ENCODE measurements at regions not wholly inside any gene's neighbourhood (a gene's known extent, or its start where the extent isn't known, plus 50 kb on each side); places are given as distances from the start of the nearest gene placed in this dataset.

GRCh38 chr3:25043749-25044148 lies 384.3 kb upstream of the RARB start:
- DNase-seq (ENCODE audit: low read depth) = no peak
- TF ChIP-seq CTCF (IDR thresholded peaks at IDR 0.05; ENCODE audit: insufficient read depth, low read depth, low read length) = no peak
- no peak overlapping the region for H3K4me3 ChIP-seq (ENCODE audit: low read depth, low read length)

GRCh38 chr3:25044762-25045710 lies 383.0 kb upstream of the RARB start:
- no peak overlapping the region for H3K4me3 ChIP-seq (ENCODE audit: low read depth, low read length)
- DNase-seq (ENCODE audit: low read depth) = peak; percentile 32
- TF ChIP-seq CTCF (IDR thresholded peaks at IDR 0.05; ENCODE audit: insufficient read depth, low read depth, low read length) = no peak

- no peak for DNase-seq (ENCODE audit: low read depth)
- TF ChIP-seq CTCF (IDR thresholded peaks at IDR 0.05; ENCODE audit: insufficient read depth, low read depth, low read length) = no peak
- no peak overlapping the region for H3K4me3 ChIP-seq (ENCODE audit: low read depth, low read length)
Observed at GRCh38 chr3:25046911-25047771, 380.9 kb upstream of the RARB start.

- TF ChIP-seq CTCF (IDR thresholded peaks at IDR 0.05; ENCODE audit: insufficient read depth, low read depth, low read length) = no peak
- DNase-seq (ENCODE audit: low read depth) = no peak
- no peak overlapping the region for H3K4me3 ChIP-seq (ENCODE audit: low read depth, low read length)
Observed at GRCh38 chr3:25049304-25049703, 378.8 kb upstream of the RARB start.

- TF ChIP-seq CTCF (IDR thresholded peaks at IDR 0.05; ENCODE audit: insufficient read depth, low read depth, low read length) = no peak
- no peak for DNase-seq (ENCODE audit: low read depth)
- no peak overlapping the region for H3K4me3 ChIP-seq (ENCODE audit: low read depth, low read length)
Observed at GRCh38 chr3:25053360-25053759, 374.7 kb upstream of the RARB start.

GRCh38 chr3:25056036-25056755 lies 371.9 kb upstream of the RARB start:
- TF ChIP-seq CTCF (IDR thresholded peaks at IDR 0.05; ENCODE audit: insufficient read depth, low read depth, low read length) = no peak
- H3K4me3 ChIP-seq (ENCODE audit: low read depth, low read length) = no peak overlapping the region
- DNase-seq (ENCODE audit: low read depth) = no peak
